ENCODE measurements at regions not wholly inside any gene's neighbourhood (a gene's known extent, or its start where the extent isn't known, plus 50 kb on each side); places are given as distances from the start of the nearest gene placed in this dataset.

- Mint-ChIP-seq H3K27ac (ENCODE audit: unreplicated experiment) (no peak overlapping the region), H3K4me1 (peaks cover 25% of the 10 kb centered on the region), H3K36me3 (ENCODE audit: low read depth) (no peaks in the 10 kb centered on the region), H3K4me3 (no peak overlapping the region), H3K9me3 (peaks cover 4% of the 10 kb centered on the region), H3K27me3 (ENCODE audit: low read depth) (no peaks in the 10 kb centered on the region)
- TF ChIP-seq CTCF (conservative IDR thresholded peaks at IDR 0.05), result no peak
- DNase-seq (ENCODE audit: low read depth, low spot score), result no peak
Observed at GRCh38 chr10:121300723-121301122, 297.5 kb downstream of the FGFR2 start.

DNA sequence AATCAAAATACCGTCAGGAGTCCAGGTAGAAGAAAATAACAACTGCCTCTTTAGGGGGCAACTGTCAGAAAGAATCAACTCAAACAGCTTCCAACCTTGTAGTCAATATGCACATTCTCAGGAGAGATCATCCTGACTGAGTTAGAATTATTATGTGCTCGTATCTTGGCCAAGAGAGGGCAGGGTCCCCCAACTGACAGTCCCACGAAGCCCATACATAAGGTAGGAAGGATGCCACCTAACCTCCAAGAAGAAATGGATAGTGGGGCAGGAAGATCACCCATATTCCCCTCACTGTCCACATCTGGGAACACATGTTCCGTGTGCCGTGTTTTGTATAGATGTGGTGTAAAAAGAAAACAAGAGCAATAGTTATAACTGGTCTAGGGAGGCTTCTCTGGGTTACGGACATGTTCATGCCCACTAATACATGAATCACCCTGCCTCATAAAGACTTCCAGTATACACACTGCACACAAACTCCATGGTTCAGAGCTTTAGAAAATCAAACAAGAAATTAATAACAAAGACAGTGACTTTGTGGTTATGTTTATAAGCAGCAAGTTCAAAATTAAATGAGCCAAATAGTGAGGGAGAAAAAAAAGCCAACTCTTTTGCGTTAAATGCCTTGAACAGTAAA is 295.6 kb downstream of the FGFR2 start:
- no peaks in the 10 kb centered on the region for H3K27me3 Mint-ChIP-seq (ENCODE audit: low read depth)
- no peak overlapping the region for H3K27ac Mint-ChIP-seq (ENCODE audit: unreplicated experiment)
- peaks cover 5% of the 10 kb centered on the region for H3K9me3 Mint-ChIP-seq
- H3K4me3 Mint-ChIP-seq, result no peak overlapping the region
- no peak for DNase-seq (ENCODE audit: low read depth, low spot score)
- TF ChIP-seq CTCF (conservative IDR thresholded peaks at IDR 0.05), result no peak
- peaks cover 28% of the 10 kb centered on the region for H3K4me1 Mint-ChIP-seq
- H3K36me3 Mint-ChIP-seq (ENCODE audit: low read depth), result no peaks in the 10 kb centered on the region

DNA sequence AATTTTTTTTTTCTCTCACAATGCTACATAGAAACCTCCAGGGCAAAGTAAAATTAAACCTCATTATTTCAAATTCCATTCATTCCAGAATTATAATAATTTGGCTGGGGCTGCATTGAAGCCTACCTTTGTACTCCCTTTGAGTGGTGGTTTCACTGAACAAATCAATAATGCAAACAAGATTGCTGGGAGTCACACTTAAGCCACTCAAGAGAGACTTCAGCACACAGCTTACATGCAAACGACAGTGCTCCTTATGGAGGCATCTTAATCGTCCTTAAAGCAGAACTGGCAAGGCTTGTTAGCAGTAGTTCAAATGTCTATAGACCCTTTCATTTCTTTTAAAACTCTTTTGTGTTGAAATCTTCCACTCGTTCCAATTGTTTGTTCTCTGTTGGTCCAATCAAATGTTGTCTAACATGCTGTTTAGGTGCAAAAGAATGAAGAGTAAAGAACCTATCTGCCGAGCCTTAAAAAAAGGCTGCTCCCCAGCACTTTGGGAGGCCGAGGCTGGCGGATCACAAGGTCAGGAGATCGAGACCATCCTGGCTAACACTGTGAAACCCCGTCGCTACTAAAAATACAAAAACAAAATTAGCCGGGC is 294.9 kb downstream of the FGFR2 start:
- Mint-ChIP-seq H3K4me3 (no peak overlapping the region), H3K27me3 (ENCODE audit: low read depth) (no peaks in the 10 kb centered on the region), H3K9me3 (peaks cover 2% of the 10 kb centered on the region), H3K4me1 (peaks cover 33% of the 10 kb centered on the region), H3K27ac (ENCODE audit: unreplicated experiment) (peak overlapping the region; percentile 76), H3K36me3 (ENCODE audit: low read depth) (no peaks in the 10 kb centered on the region)
- TF ChIP-seq CTCF (conservative IDR thresholded peaks at IDR 0.05), result no peak
- DNase-seq (ENCODE audit: low read depth, low spot score), result no peak

GRCh38 chr10:121305066-121305465 is 293.2 kb downstream of the FGFR2 start:
- H3K4me1 Mint-ChIP-seq, result peaks cover 50% of the 10 kb centered on the region
- no peak for TF ChIP-seq CTCF (conservative IDR thresholded peaks at IDR 0.05)
- peaks cover 4% of the 10 kb centered on the region for H3K36me3 Mint-ChIP-seq (ENCODE audit: low read depth)
- DNase-seq (ENCODE audit: low read depth, low spot score), result no peak
- no peak overlapping the region for H3K4me3 Mint-ChIP-seq
- no peak overlapping the region for H3K27ac Mint-ChIP-seq (ENCODE audit: unreplicated experiment)
- H3K27me3 Mint-ChIP-seq (ENCODE audit: low read depth), result no peaks in the 10 kb centered on the region
- peaks cover 2% of the 10 kb centered on the region for H3K9me3 Mint-ChIP-seq

DNA sequence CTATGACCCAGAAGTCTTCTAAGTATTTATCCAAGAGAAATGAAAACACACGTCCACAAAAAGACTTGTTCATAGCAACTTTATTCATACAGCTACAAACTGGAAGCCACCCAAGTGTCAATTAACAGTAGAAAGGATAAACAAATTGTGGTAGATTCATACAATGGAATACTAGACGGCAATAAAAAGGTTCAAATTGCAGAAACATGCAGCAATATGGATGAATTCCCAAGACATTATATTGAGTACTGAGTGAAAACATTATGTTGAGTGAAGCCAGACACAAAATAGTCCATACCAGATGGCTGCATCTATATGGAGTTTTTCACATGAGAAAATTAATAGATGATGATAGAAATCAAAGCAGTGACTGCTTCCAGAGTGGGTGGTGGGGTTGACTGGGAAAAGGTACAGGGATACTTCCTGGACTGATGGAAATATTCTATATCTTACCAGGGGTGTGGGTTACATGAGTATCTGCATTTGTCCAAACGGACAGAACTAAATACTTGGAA is 292.0 kb downstream of the FGFR2 start:
- Mint-ChIP-seq H3K36me3 (ENCODE audit: low read depth) (peaks cover 4% of the 10 kb centered on the region), H3K4me3 (no peak overlapping the region), H3K27ac (ENCODE audit: unreplicated experiment) (no peak overlapping the region), H3K9me3 (peaks cover 2% of the 10 kb centered on the region), H3K4me1 (peaks cover 57% of the 10 kb centered on the region), H3K27me3 (ENCODE audit: low read depth) (no peaks in the 10 kb centered on the region)
- no peak for DNase-seq (ENCODE audit: low read depth, low spot score)
- TF ChIP-seq CTCF (conservative IDR thresholded peaks at IDR 0.05), result no peak
